ENCODE measurements at regions not wholly inside any gene's neighbourhood (a gene's known extent, or its start where the extent isn't known, plus 50 kb on each side); places are given as distances from the start of the nearest gene placed in this dataset.

GRCh38 chr4:164526933-164527583 is 226.9 kb upstream of the SMIM31 start:
- TF ChIP-seq CTCF (IDR thresholded peaks at IDR 0.05): no peak
- TF ChIP-seq EP300 (IDR thresholded peaks at IDR 0.05): no peak
- no peak for TF ChIP-seq POLR2A (IDR thresholded peaks at IDR 0.05)

All from stomach (tissue), 4 donors.